B cell (primary cell): ENCODE measurements at regions not wholly inside any gene's neighbourhood (a gene's known extent, or its start where the extent isn't known, plus 50 kb on each side); places are given as distances from the start of the nearest gene placed in this dataset.

Experiments
- ATAC-seq: fragments of 200-7000 bp; cut with Tn5 transposase; one replicate; pipeline ENCODE4 v1.10.0; 2021; ENCODE audit warnings: low read depth, mild to moderate bottlenecking, moderate number of reproducible peaks, moderate library complexity
- CTCF ChIA-PET: fragments of 350-600 bp; sonication (Branson Sonifier 250); formaldehyde crosslinking; loops from one replicate; lab custom pipeline; 2021; ENCODE audit warnings: antibody characterized with exemption, inconsistent platforms; lab: Charles Lee
- POLR2A ChIA-PET: fragments of 350-600 bp; sonication (Branson Sonifier 250); formaldehyde crosslinking; loops from one replicate; lab custom pipeline; 2021; ENCODE audit warnings: antibody characterized with exemption; lab: Charles Lee
- DNase-seq: peaks from one replicate; pipeline ENCODE4 v3.0.0; 2013
- H2AFZ ChIP-seq: 2 replicates; pipeline ENCODE4 v1.6.1; 2012; ENCODE audit warnings: mild to moderate bottlenecking, low read depth, low read length; ENCODE audit not compliant: insufficient read depth, poor library complexity, severe bottlenecking
- H3K27ac ChIP-seq, 2 donors: 1 replicate in 1 of 2; 2 replicates in 1 of 2; pipeline ENCODE4 v1.5.1; 2012 to 2013; ENCODE audit warnings: low read length in 2 of 2, mild to moderate bottlenecking in 2 of 2, moderate library complexity in 1 of 2
- H3K27me3 ChIP-seq, 4 experiments: fragments of 200-600 bp in 1 of 4; sonication (generic) in 1 of 4; replicated peaks in 1 of 4; 1 replicate in 2 of 4; 2 replicates in 2 of 4; pipeline versions ENCODE4 v1.6.1 to v1.7.0; 2013 to 2016; ENCODE audit warnings: low read length in 3 of 4, mild to moderate bottlenecking in 2 of 4, mixed read lengths in 1 of 4, moderate library complexity in 1 of 4; ENCODE audit not compliant: insufficient read depth in 4 of 4, control insufficient read depth in 3 of 4; ENCODE audit errors: control extremely low read depth in 1 of 4
- H3K36me3 ChIP-seq, 2 experiments: replicated peaks in 1 of 2; 1 replicate in 1 of 2; 2 replicates in 1 of 2; pipeline versions ENCODE4 v1.6.1 to v1.7.1; 2013; ENCODE audit warnings: low read length in 1 of 2; ENCODE audit not compliant: insufficient read depth in 2 of 2, control insufficient read depth in 1 of 2; ENCODE audit errors: control extremely low read depth in 1 of 2, extremely low read depth in 1 of 2
- H3K4me1 ChIP-seq, 2 donors: fragments of 200-600 bp in 1 of 2; sonication (generic) in 1 of 2; 1 replicate in 1 of 2; 2 replicates in 1 of 2; pipeline versions ENCODE4 v1.5.1 to v1.6.1; 2013 to 2017; ENCODE audit warnings: low read length in 2 of 2; ENCODE audit not compliant: control insufficient read depth in 2 of 2, insufficient read depth in 2 of 2
- H3K4me2 ChIP-seq: replicated peaks from 2 replicates; pipeline ENCODE3; 2012; ENCODE audit warnings: mild to moderate bottlenecking, low read depth, low read length; ENCODE audit not compliant: poor library complexity, severe bottlenecking
- H3K4me3 ChIP-seq, 5 experiments: fragments of 200-600 bp in 1 of 5; sonication (generic) in 1 of 5; 1 replicate in 3 of 5; 2 replicates in 2 of 5; pipeline versions ENCODE4 v1.5.1 to v1.7.0; 2011 to 2016; ENCODE audit warnings: low read length in 4 of 5, mild to moderate bottlenecking in 4 of 5, low read depth in 2 of 5, control low read depth in 1 of 5, moderate library complexity in 1 of 5; ENCODE audit not compliant: insufficient read depth in 1 of 5; ENCODE audit errors: control extremely low read depth in 1 of 5, extremely low read depth in 1 of 5
- H3K79me2 ChIP-seq: fragments of 200-600 bp; sonication (generic); one replicate; pipeline ENCODE4 v1.6.0; 2016; ENCODE audit warnings: low read length; ENCODE audit not compliant: control insufficient read depth, insufficient read depth
- H3K9ac ChIP-seq: fragments of 200-600 bp; sonication (generic); 2 replicates; pipeline ENCODE4 v1.6.1; 2017; ENCODE audit warnings: mild to moderate bottlenecking, low read length, moderate library complexity
- H3K9me3 ChIP-seq, 3 donors: one replicate each; pipeline versions ENCODE4 v1.6.1 to v1.7.1; 2013; ENCODE audit warnings: low read length in 2 of 3; ENCODE audit not compliant: control insufficient read depth in 2 of 3, insufficient read depth in 1 of 3; ENCODE audit errors: control extremely low read depth in 1 of 3
- H4K20me1 ChIP-seq: 2 replicates; pipeline ENCODE4 v1.6.0; 2012; ENCODE audit warnings: mild to moderate bottlenecking, low read length; ENCODE audit not compliant: insufficient read depth, control insufficient read depth, poor library complexity, severe bottlenecking
- H3K27ac Mint-ChIP-seq: one replicate; pipeline ENCODE4 v1.8.0; 2021; ENCODE audit warnings: mixed read lengths
- H3K27me3 Mint-ChIP-seq: one replicate; pipeline ENCODE4 v1.8.0; 2021; ENCODE audit warnings: mixed read lengths
- H3K4me1 Mint-ChIP-seq: one replicate; pipeline ENCODE4 v1.8.0; 2021; ENCODE audit warnings: mixed read lengths
- H3K4me3 Mint-ChIP-seq: one replicate; pipeline ENCODE4 v1.8.0; 2021; ENCODE audit warnings: mixed read lengths
- H3K9me3 Mint-ChIP-seq: one replicate; pipeline ENCODE4 v1.8.0; 2022; ENCODE audit warnings: mixed read lengths; ENCODE audit not compliant: insufficient read depth
- CTCF ChIP-seq: fragments of 200-600 bp; IDR thresholded peaks from one replicate; pipeline ENCODE4 v1.8.0; 2022; ENCODE audit warnings: antibody characterized with exemption, mild to moderate bottlenecking
- EZH2 ChIP-seq: IDR thresholded peaks from 2 replicates; pipeline ENCODE4 v1.6.1; 2012; ENCODE audit warnings: borderline replicate concordance, low read depth, mild to moderate bottlenecking, moderate library complexity, low read length; ENCODE audit not compliant: insufficient read depth, poor library complexity, severe bottlenecking
- WGBS: methylation state at CpG from one replicate; pipeline ENCODE4 v1.1.5; 2013; ENCODE audit warnings: missing lambda C conversion rate; ENCODE audit not compliant: insufficient coverage; 5-methylcytosine and 5-hydroxymethylcytosine counted together
- intact Hi-C: fragments of 100-400 bp; cut with micrococcal nuclease; formaldehyde crosslinking; loops from one replicate; pipeline ENCODE4 v1.10.0; 2022

- Mint-ChIP-seq H3K4me3 (no peak overlapping the region), H3K27ac (no peak overlapping the region), H3K27me3 (no peaks in the 10 kb centered on the region), H3K9me3 (no peaks in the 10 kb centered on the region), H3K4me1 (no peaks in the 10 kb centered on the region)
- Histone ChIP-seq H3K9me3 (peaks cover 0 to 3% (median 0%) of the 10 kb centered on the region in 3 donors), H3K27ac (no peak overlapping the region), H2AFZ (no peak overlapping the region), H3K4me3 (no peak overlapping the region), H3K79me2 (no peaks in the 10 kb centered on the region), H3K9ac (no peak overlapping the region), H3K4me1 (no peaks in the 10 kb centered on the region), H4K20me1 (no peaks in the 10 kb centered on the region), H3K27me3 (no peaks in the 10 kb centered on the region), H3K36me3 (no peaks in the 10 kb centered on the region), H3K4me2 (no peak overlapping the region)
- CTCF ChIA-PET, result no interaction called here
- intact Hi-C loops, result no loop called here
- no peak for TF ChIP-seq EZH2
- TF ChIP-seq CTCF, result no peak
- ATAC-seq, result no peak
- no peak for DNase-seq
- WGBS, result 88% methylated on average over 2 of the region's 4 CpGs
- POLR2A ChIA-PET, result no interaction called here
These were observed 153.2 kb downstream of the FGF10 start for GRCh38 chr5:44236040-44236439.

DNA sequence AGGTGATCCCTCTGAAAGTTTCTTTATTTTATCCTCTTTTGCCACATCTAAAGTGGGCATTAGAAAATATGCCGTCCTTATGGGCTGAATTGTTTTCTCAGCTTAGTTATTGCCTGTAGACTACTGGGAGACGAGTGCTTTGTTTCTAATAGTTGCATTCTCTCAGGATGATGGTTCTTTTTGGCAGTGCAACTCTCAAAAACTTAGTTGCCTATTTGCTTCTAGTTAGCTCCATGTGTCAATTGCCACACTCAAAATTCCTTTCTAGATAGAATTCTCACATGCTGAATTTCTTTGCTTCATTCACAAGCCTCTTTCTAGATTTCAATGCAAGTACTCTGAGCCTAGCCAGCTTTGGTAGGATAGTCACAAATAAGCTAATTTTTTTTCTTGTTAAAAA lies 155.5 kb downstream of the FGF10 start:
- Mint-ChIP-seq H3K27me3 (no peaks in the 10 kb centered on the region), H3K27ac (no peak overlapping the region), H3K9me3 (no peaks in the 10 kb centered on the region), H3K4me3 (no peak overlapping the region), H3K4me1 (no peaks in the 10 kb centered on the region)
- DNase-seq (no peak), ATAC-seq (no peak)
- ChIA-PET POLR2A (no interaction called here), CTCF (no interaction called here)
- no peak overlapping the region for H3K27ac ChIP-seq
- TF ChIP-seq EZH2 (no peak), CTCF (no peak)
- no peaks in the 10 kb centered on the region for H3K36me3 ChIP-seq
- no peak overlapping the region for H2AFZ ChIP-seq
- H3K9me3 ChIP-seq, result peaks cover 0 to 3% (median 0%) of the 10 kb centered on the region in 3 donors
- H4K20me1 ChIP-seq, result no peaks in the 10 kb centered on the region
- no peaks in the 10 kb centered on the region for H3K79me2 ChIP-seq
- no CpG with 5 or more reads among the region's 2 CpGs for WGBS
- H3K4me2 ChIP-seq, result no peak overlapping the region
- intact Hi-C loops, result no loop called here
- no peak overlapping the region for H3K4me3 ChIP-seq
- no peak overlapping the region for H3K9ac ChIP-seq
- no peaks in the 10 kb centered on the region for H3K27me3 ChIP-seq
- H3K4me1 ChIP-seq, result no peaks in the 10 kb centered on the region
